Fibroblast of mammary gland (primary cell): ENCODE measurements at regions not wholly inside any gene's neighbourhood (a gene's known extent, or its start where the extent isn't known, plus 50 kb on each side); places are given as distances from the start of the nearest gene placed in this dataset.

ENCODE experiments used
- DNase-seq: peaks from one replicate; pipeline ENCODE4 v3.0.0-alpha.2; 2010; ENCODE audit warnings: low read depth
- H3K4me3 ChIP-seq: 2 replicates; pipeline ENCODE4 v1.5.1; 2011; ENCODE audit warnings: low read depth, mild to moderate bottlenecking, low read length, moderate library complexity; ENCODE audit not compliant: control insufficient read depth
- CTCF ChIP-seq: conservative IDR thresholded peaks from 2 replicates; pipeline ENCODE4 v1.5.1; 2011; ENCODE audit warnings: low read depth, low read length, inconsistent platforms; ENCODE audit not compliant: control insufficient read depth, insufficient read depth

GRCh38 chr3:96022676-96023075, 791.7 kb upstream of the EPHA6 start:
- H3K4me3 ChIP-seq, result no peak overlapping the region
- no peak for DNase-seq
- no peak for TF ChIP-seq CTCF

GRCh38 chr3:96027718-96028117, 786.7 kb upstream of the EPHA6 start:
- DNase-seq, result no peak
- H3K4me3 ChIP-seq, result no peak overlapping the region
- no peak for TF ChIP-seq CTCF

- DNase-seq, result no peak
- H3K4me3 ChIP-seq, result no peak overlapping the region
- no peak for TF ChIP-seq CTCF
These were observed 774.8 kb upstream of the EPHA6 start for GRCh38 chr3:96039632-96040031.

GRCh38 chr3:96059301-96059700, 755.1 kb upstream of the EPHA6 start:
- H3K4me3 ChIP-seq, result no peak overlapping the region
- DNase-seq, result no peak
- TF ChIP-seq CTCF, result no peak

- no peak for TF ChIP-seq CTCF
- no peak overlapping the region for H3K4me3 ChIP-seq
- DNase-seq, result no peak
These were observed 745.3 kb upstream of the EPHA6 start for GRCh38 chr3:96069065-96069464.

- DNase-seq, result no peak
- no peak overlapping the region for H3K4me3 ChIP-seq
- no peak for TF ChIP-seq CTCF
These were observed 743.7 kb upstream of the EPHA6 start for GRCh38 chr3:96070678-96071077.

GRCh38 chr3:96071097-96071496, 743.3 kb upstream of the EPHA6 start:
- DNase-seq, result no peak
- no peak for TF ChIP-seq CTCF
- H3K4me3 ChIP-seq, result no peak overlapping the region
